DMS114 treated with DMSO at 0.1 percent for 48 hours (cell line): ENCODE measurements at regions not wholly inside any gene's neighbourhood (a gene's known extent, or its start where the extent isn't known, plus 50 kb on each side); places are given as distances from the start of the nearest gene placed in this dataset.

ENCODE experiments used
- DNase-seq: peaks from one replicate; lab custom pipeline; 2025; ENCODE audit not compliant: unreplicated experiment; lab: John Stamatoyannopoulos, UW

DNA sequence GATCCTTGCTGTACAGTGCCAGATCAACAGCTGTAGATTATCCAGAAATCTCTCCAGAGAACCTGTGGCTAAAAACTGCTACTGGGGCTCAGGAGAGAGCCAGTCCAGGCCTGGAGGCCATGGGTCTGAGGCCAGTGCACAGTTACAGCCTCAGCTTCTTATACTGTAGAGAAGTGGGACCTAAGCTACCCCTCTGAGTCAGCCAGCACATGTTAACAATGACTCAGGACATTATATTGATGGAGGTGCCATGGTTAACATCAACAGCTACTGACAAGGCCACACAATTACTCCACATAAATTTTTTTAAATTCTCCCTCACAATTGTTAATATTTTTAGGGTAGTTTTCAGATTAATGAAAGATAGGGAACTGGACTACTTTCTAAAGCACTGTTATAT is 138.5 kb downstream of the RBM26 start:
- no peak for DNase-seq

DNA sequence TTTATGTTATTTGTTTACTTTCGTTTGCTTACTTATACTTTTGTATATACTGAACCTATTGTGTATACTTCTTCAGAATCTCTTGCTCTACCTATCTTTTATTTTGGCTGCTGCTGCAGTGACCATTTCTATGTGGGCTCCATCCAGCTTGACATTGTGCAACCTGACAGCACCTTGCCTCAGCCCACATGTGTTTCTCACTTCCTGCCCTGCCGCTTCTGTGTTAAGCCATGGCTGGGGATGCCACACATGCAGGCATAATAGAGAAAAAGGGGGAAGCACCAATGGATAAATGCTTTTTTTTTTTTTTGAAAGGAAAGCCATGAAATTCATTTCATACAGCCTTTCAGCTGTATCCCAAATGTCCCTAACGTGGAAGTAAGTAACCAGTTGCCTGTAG is 147.6 kb downstream of the RBM26 start:
- no peak for DNase-seq

DNA sequence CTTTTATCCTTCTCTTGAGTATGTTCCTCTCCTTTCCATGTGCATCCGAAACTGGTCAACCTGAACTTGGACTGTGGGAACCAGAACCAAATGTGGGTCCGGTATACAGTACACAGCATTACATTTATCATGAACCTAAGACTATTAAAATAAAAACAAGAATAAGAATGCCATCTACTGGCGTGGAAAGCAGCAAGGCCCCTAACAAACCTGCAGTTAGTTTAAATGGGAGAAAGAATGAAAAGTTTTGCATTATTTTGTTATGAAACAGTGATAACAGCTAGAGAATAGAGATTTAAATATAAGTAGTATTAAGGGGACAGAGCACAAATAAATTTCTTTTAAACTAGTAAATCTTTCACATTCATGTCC is 159.5 kb downstream of the RBM26 start:
- DNase-seq: no peak

DNA sequence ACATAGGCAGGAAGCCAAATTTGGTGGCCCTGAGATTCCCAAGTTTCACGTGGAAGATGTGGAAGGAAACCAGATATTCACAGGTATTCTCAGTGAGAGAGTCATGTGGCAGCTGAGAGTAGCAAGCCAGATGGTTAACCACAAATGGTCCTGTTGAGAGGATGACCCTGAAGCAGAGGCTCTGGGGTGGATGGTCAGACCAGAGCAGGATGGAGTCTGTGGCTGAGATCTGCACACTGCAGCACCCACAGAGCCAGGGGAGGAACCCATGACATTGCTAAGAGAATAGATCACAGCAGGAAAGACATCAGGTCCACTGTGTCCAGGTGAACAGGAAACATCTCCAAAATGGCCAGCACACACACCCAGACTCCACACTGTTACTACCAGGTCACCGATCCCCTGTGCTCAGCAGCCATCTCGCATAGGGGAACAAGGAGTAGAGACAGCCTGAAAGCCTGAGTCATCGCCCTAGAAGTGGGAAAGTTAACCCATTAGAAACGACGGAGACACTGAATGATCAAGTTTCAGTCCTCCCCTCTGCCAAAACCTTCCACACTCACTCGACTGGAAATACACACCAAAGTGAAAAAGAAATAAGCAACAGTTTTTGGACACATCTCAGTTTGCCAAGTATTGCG is 160.0 kb downstream of the RBM26 start:
- no peak for DNase-seq

DNA sequence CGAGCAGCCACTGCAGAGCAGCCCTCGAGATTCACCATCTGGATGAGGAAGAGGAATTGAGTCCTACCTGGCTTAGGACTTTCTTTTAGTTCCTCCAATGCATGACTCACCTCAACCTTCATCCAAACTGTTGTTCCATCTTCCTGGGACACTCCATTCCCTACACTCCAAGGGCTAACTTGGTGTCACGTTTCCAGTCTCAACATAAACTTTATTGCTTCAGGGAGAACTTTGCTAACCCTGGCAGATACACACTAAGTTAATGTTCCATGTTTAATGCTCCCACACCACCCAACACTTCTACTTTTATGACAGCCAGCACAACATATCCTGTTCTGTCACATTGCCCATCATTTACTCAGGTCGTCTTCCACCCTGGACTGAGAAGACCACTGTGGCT is 164.4 kb downstream of the RBM26 start:
- DNase-seq: no peak

DNA sequence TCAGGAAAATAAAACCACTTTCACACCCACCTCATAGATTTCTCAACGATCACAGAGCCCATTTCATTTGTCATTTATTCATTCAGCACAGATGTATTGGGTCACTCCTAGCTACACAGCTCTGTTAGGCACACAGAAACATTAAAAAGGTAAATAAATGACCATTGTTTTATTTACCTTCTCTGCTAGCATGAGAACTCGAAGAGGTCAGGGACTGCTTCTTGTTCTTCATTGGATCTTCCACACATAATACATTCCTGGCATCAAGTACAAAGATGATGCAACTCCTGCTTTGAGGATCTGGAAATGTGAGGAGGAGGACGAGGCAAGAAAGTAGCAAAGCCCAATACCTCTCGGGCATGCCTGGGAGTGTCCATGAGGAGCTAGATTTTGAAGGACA is 168.1 kb downstream of the RBM26 start:
- no peak for DNase-seq

DNA sequence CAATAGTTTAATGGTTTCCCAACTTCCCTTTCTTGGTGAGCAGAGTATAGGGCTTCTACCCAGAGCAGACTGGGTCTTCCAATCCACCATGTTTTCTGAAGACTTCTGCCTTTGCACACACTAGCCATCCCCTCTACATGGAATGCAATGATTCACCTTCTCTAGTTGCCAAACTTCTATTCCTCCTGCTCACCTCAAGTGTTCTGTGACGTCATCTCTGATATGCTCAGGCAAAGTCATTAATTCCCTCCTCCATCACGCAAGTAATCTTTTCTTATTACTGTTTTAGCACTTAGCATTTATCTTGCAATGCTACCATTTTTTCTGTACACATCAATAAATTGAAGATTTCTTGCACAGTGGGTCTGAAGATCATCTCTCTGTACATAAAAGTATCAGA is 174.2 kb downstream of the RBM26 start:
- DNase-seq: no peak

DNA sequence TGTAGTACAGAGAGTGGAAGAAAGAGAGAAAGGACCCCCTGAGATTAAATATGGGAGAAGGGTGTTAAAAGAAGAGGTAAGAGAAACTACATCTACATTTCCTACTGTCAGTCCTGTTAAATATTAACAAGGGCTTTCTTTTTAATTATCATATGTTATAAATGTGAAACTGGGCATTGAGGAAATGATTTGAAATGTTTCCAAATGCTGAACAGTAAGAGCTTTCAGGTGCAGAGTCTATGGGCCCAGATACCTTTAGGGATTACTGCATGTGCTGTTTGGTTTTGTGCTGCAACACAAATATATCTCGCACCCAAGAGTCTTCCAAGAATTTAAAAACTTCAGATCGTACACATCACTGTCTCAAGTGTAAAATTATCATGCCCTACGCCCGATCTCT is 176.3 kb downstream of the RBM26 start:
- DNase-seq: no peak

DNA sequence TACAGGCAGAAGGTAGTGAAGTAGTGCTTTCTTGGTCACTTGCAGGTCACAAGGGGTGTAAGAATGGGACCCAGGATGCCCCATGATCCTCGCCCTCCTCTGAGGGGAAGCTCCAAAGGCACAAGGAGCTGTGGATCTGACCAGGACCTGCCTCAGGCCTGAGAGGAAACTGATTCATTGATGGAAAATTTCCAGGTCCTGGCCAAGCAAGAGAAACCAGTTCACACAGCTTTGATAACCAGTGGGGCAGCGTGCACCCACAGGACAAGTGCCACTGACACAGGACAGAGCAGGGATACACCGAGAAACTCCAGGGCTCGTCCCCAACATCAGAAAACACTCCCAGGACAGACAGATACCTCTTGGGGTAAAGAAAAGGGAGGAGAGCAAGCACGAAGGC is 177.1 kb downstream of the RBM26 start:
- DNase-seq: no peak

DNA sequence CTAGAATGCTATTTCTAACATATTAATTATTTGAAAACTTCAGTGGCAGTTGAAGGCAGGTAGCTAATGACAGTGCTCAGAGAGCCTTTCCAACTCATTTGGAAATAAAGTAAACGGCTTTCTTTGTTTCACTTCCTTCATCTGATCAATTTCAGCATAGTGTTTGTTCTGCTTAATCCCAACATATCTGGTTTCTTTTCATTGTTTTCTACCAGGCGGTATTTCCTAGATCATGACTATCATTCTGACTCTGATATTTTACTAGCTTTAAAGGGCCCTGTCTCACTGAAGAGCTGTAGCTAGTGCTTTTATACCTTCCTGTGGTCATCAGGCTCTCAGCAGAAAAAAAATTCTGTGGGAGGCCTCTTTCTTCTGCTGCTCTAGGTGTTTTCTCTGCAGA is 178.6 kb downstream of the RBM26 start:
- no peak for DNase-seq

DNA sequence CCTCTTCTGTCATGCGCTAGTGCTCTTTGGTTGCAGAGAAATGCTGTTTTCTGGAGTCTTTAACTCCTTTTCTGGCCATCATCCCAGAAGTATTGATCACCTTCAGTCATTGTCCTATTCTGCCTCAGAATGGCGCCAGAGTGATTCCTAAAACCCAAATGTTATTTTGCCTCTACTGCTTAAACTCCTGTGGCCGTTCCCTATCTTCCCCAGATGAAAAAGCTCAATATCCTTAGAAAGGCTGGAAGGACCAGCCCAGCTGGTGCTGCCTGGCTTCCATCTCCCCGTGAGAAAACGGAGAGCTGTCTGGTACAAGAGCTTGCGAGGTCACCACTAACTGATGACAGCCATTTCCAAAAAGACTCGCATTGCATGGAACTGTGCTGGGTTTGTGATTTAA is 179.1 kb downstream of the RBM26 start:
- DNase-seq: no peak

DNA sequence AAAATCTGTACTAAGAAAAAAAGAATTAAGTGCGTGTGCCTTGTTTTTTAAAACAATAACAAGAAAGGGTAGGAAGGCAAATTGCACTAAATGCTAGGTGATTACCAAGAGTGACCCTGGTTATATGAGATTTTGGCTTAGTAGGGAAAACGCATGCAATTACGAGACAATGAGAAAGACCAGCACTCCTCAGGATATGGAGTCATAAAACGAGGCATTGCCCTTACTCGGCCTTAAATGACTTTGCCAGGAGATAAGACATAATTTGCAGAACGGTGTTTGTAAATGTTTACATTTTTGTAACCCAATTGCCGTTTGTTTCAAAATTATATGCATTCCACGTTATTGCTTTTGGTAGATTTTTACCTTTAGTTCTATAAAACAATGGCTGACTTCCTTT is 179.8 kb downstream of the RBM26 start:
- no peak for DNase-seq

DNA sequence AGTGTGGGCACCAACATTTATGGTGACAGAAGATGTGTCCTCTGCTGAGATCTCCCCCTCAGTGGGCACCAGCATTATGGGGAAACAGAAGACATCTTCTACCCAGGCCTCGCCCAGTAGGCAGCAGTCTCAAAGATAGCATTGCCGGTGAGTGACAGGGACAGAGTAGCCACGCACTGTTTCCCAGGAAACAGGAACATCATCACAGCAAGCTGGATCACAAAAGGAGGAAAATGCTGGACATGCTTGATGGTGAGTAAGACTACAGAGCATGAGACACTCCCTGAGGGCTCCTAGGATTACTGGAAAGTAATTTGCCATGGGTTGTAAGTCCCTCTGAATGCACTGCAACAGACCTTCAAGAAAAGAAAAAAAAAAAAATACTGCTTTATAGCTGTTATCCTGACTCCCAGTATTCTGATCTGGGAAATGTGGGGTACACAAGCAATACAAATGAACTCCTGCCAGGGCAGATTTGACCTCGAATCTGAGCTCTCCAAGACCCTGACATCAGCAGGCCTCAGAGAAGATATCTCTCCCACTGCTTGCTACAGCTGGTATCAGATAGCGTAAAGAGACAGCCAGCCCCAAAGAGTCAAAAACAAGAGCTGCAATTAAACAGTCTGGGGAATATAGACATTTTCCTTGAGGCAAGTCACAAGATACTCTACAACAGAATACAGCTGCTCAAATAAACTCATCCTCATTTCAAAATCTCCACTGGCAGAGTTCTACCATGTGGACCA is 180.4 kb downstream of the RBM26 start:
- DNase-seq: no peak

DNA sequence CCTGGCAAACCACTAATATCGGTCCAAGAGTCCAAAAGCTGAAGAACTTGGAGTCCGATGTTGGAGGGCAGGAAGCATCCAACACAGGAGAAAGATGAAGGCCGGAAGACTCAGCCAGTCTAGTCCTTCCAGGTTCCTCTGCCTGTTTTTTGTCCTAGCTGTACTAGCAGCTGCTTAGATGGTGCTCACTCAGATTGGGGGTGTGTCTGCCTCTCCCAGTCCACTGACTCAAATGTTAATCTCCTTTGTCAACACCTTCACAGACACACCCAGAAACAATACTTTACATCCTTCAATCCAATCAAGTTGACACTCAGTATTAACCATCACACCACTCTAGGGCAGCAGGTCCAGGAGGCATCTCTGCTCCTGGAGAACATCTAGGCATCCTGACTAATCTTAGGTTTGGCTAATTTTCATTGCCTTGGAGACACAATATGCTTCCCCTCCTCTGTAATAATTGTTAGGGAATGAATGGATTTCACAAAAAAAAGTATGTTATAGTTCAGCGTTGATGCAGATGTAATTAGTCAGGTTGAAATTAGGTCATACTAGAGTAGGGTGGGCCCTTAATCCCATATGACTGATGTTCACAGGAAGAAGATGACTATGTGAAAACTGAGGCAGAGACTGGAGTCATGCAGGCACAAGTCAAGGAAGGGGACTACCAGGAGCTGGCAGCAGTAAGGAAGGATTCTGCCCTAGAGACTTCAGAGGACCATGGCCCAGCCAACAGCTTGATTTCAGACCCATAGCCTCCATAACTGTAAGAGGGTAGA is 183.4 kb downstream of the RBM26 start:
- DNase-seq: no peak

DNA sequence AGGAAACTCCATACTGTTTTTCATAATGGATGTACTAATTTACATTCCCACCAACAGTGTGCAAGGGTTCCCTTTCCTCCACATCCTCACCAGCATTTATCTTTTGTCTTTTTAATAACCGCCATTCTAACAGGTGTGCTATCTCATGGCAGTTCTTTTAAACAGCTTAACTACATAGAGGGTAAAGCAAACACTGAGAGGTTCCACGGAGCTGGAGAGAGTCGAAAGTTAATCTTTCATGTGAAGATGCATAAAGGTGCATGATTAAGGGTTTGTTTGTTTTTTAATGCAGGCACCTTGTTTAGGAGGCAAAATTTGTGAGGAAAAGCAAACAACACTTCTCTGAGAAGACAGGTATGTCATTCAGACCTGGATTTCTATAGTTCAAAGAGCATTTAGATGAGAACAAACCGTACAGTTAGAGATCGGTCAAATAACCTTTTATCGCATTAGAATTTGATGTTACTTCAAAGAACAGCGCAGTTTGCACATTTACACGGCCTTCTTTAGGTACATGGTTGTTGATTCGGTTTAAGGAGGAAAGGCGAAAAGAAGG is 193.9 kb downstream of the RBM26 start:
- no peak for DNase-seq

DNA sequence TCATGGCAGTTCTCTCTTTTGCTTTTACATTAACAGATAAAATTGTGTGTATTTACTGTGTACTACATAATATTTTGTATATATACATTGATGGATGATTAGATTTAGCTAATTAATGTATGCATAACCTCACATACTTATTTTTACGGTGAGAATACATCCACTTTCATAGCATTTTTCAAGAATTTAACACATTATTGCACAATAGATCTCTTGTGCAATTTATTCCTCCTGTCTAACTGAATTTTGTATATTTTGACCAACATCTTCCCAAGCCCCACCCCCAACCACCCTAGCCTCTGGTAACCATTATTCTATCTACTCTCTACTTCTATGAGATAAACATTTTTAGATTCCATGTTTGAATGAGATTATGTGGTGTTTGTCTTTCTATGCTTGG is 194.7 kb downstream of the RBM26 start:
- DNase-seq: no peak

DNA sequence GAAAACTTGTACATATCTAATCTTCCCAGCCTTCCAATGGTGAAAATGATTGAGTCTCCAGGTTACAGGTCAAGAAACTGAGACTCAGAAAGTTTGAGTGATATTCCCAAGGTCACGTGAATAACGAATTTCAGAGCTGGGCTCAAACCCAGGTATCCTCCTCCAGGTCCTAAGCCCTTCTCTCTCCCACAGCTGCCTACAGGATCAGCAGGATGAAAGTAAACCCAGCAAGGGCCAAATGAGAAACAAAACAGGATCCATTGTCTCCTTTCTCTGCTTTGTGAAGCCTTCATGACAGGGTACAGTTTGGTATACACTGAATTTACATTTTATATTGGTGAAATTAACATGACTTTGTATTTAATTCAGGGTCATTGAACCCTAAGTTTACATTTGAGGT is 208.1 kb downstream of the RBM26 start:
- no peak for DNase-seq

DNA sequence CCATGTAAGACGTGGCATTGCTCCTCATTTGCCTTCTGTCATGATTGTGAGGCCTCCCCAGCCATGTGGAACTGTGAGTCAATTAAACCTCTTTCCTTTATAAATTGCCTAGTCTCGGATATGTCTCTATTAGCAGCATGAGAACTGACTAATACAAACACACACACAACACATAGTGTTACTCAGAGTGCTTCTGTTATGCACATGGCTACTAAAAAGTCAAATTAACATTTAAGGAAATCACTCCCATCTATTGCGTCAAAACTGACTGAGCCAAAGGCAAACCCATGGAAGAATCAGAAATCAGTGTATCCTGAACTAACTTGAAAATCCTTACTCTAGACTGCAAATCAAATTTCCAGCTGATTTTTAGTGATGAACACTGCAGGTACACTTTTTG is 209.2 kb downstream of the RBM26 start:
- no peak for DNase-seq

DNA sequence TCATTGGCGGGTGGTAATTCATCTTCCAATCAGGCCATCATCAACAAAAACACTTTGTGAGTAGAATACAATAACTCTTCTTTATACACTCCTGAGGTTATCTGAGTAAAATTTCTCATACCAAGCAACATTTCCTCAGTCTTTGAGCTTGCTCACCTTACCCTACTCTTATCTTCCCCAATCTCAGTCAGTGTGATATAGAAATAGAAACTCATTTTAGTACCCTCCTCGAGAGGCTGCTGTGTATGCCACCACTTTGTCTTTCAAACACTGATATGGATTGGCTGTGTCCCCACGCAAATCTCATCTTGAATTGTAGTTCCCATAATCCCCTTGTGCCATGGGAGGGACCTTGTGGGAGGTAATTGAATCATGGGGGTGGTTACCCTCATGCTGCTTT is 209.7 kb downstream of the RBM26 start:
- DNase-seq: no peak

DNA sequence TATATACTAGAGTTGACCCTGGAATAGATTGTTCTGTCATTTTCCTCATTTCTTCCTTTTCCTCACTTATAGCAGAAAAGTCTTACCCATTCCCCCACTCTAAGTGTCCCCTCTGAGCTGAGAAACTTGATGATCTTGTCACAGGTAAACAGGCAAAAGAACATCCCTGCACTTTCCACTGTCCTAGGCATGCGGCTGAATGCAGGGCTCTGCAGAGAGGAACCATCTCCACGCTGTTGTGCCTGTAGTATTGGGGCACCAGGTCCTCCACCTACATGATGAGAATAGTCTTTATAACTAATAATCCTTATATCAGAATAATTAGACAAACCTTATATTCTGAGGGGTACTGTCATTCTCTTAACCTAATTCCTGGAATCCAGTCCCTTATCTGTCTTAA is 211.3 kb downstream of the RBM26 start:
- DNase-seq: no peak

DNA sequence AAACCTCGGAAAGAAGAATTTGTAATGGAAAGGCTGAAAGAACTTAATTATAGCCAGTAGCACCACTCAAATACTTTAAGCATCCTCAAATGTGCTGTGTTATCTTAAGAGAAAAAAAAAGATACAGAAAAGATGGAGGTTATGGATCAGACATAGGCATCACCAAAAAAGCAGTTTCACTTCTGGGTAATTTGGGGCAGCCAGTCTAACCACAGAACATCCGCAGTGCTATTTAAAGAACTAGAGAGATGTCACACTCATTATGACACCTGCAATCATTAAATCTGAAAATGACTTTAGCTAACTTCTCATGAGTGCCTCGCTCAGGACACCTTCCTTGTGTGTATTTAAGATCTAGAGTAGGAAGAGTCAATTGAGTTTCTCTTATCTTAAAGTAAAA is 211.8 kb downstream of the RBM26 start:
- no peak for DNase-seq

DNA sequence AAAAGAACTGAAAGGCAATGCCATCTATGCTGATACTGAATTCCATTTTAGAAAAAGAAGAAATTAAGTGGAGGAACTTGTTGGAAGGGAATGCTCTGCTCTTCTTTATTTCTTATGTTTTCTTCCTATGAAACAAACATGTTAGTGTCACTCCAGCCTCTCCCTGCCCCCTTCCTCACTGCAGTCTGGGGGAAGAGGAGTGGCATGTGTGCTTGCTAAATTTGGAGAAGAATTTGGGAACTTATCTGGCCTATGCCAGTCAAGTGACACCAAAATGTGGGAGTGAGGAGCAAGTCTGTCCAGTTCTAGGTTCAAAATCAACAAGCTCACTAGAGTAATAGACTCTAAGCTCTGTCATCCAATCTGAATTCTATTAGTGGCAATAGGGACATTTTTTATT is 214.6 kb downstream of the RBM26 start:
- DNase-seq: no peak
